Breast epithelium (tissue), 3 donors: ENCODE measurements at regions not wholly inside any gene's neighbourhood (a gene's known extent, or its start where the extent isn't known, plus 50 kb on each side); places are given as distances from the start of the nearest gene placed in this dataset.

Experiments used
- CTCF ChIP-seq, 3 donors: fragments of 450-650 bp; IDR thresholded peaks; one replicate each; pipeline ENCODE4 v1.5.1; 2016 to 2017; ENCODE audit warnings: antibody characterized with exemption in 3 of 3, mild to moderate bottlenecking in 3 of 3, moderate library complexity in 3 of 3
- POLR2A ChIP-seq: fragments of 450-650 bp; IDR thresholded peaks from one replicate; pipeline ENCODE4 v1.6.1; 2016; ENCODE audit warnings: antibody characterized with exemption, mild to moderate bottlenecking, moderate library complexity
- POLR2AphosphoS5 ChIP-seq, 3 donors: sonication (generic); formaldehyde crosslinking; IDR thresholded peaks; one replicate each; pipeline ENCODE4 v1.6.1; 2017; ENCODE audit warnings: antibody characterized with exemption in 3 of 3

DNA sequence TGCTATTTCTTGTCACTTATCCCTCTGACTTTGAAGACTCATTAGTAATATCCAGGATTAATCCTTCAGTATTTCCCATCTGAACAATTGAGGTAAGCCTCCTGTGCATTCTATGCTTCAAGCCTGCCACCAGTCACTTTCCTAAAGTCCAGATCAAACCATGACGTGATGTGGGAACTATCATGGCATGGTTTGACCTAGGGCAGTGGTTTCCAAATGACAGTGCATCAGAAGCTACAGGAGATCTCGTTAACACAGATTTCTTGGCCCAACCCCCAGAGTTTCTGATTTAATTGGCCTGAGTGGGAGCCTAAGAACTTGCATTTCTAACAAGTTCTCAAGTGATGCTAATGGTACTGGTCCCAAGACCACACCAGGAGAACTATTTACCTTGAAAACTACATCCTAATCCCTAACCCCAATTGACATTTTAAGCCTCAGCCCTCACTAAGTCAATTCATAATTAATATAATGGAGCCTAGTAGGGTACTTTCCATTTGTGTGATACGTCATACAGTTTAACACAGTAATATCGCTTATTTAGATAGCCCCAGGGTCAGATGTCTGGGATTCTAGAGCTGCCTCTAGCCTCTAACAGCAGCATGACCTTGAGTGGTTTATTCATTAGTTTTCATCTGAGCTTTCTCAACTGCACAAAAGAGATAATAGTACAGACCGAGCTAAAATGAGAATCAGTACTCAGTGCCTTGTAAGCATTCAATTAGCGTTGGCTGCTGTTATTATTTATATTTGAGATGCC lies 907.6 kb downstream of the TFAP2A start:
- TF ChIP-seq POLR2A: no peak
- no peak for TF ChIP-seq CTCF (IDR thresholded peaks at IDR 0.05)
- TF ChIP-seq POLR2AphosphoS5 (IDR thresholded peaks at IDR 0.05): no peak
